ENCODE measurements at regions not wholly inside any gene's neighbourhood (a gene's known extent, or its start where the extent isn't known, plus 50 kb on each side); places are given as distances from the start of the nearest gene placed in this dataset.

DNA sequence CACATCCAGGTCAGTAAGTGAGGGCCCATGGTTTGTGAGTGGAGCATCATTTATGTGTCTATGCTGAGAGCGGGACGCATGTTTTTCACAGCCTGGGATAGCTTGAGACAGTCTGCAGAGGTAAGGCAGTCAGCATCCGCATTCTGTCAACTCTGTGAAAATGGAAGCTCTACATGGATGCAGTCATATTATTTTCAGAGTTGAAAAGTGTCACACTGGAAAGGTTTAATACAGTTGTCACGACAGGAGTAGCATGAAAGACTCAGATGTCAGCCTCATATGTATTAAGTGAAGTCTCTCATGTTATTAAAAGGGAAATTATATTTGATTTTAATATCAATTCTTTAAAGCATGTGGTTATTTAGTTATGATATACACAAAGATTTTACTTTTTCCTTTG lies 436.9 kb upstream of the GYPC start:
- H3K4me1 Mint-ChIP-seq (ENCODE audit: low read depth): no peaks in the 10 kb centered on the region
- H3K27ac Mint-ChIP-seq: no peak overlapping the region
- no peak overlapping the region for H3K4me3 Mint-ChIP-seq
- intact Hi-C loops (cut with micrococcal nuclease): no loop called here
- H3K9me3 Mint-ChIP-seq: no peaks in the 10 kb centered on the region
- H3K36me3 Mint-ChIP-seq (ENCODE audit: low read depth): no peaks in the 10 kb centered on the region
- peaks cover 1% of the 10 kb centered on the region for H3K27me3 Mint-ChIP-seq

DNA sequence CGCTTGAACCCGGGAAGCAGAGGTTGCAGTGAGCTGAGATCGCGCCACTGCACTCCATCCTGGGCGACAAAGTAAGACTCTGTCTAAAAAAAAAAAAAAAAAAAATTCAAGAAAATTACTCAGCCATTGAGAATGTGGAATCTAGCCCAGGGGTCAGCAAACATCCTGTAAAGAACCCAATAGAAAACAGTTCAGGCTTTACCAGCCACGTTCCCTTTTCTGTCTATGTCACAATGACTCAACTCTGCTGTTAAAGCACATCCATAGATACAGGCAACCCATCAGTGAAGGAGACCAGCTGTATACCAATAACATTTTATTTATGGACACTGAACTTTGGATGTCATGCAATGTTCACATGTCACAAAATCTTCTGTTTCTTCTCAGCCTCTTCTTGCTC lies 435.6 kb upstream of the GYPC start:
- Mint-ChIP-seq H3K27me3 (peaks cover 1% of the 10 kb centered on the region), H3K36me3 (ENCODE audit: low read depth) (no peaks in the 10 kb centered on the region), H3K4me1 (ENCODE audit: low read depth) (no peaks in the 10 kb centered on the region)

DNA sequence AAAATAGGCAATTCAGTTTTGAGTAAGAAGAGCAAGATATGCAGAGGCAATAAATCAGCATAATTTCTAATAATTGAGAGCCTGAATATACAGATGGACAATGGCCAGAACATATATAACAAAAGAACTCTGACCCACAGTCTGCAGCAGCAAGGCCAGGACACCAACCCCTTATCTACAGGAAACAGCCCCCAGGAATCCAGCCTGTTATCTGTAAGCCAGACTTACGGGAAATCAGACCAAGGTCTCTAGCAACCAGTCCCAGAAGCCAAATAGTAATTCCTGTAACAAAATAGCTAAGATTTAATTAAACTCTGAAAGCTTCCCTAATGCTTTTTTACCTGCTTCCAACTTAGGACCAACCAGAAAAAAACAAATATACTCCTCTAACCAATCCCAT lies 434.5 kb upstream of the GYPC start:
- intact Hi-C loops (cut with micrococcal nuclease): no loop called here
- no peaks in the 10 kb centered on the region for H3K9me3 Mint-ChIP-seq
- no peaks in the 10 kb centered on the region for H3K27me3 Mint-ChIP-seq
- H3K36me3 Mint-ChIP-seq (ENCODE audit: low read depth): no peaks in the 10 kb centered on the region
- H3K4me1 Mint-ChIP-seq (ENCODE audit: low read depth): no peaks in the 10 kb centered on the region
- H3K4me3 Mint-ChIP-seq: no peak overlapping the region
- H3K27ac Mint-ChIP-seq: no peak overlapping the region

More for the DNA sequence above, 435.6 kb upstream of the GYPC start:
- Mint-ChIP-seq H3K4me3 (no peak overlapping the region), H3K9me3 (no peaks in the 10 kb centered on the region), H3K27ac (no peak overlapping the region)
- intact Hi-C loops (cut with micrococcal nuclease): no loop called here

DNA sequence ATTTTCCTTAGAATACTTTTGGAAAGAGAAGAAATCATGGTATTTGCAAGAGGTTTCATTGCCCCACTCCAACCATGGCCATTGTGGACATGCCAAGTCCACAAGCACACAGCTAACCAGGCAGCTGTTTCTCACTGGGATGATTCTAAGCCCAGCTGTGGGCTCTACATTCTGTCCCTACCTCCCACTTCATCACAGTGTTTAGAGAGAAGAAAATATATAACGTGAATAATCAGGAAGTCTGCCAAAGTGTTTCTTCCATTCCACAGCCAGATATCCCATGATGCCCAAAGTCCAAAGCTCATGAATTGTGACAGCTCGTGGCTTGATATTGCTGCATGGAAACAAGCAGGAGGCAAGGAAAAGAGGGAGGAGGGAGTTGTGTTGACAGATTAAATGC lies 433.7 kb upstream of the GYPC start:
- H3K27ac Mint-ChIP-seq: no peak overlapping the region
- H3K9me3 Mint-ChIP-seq: no peaks in the 10 kb centered on the region
- no peaks in the 10 kb centered on the region for H3K4me1 Mint-ChIP-seq (ENCODE audit: low read depth)
- intact Hi-C loops (cut with micrococcal nuclease): no loop called here
- no peaks in the 10 kb centered on the region for H3K36me3 Mint-ChIP-seq (ENCODE audit: low read depth)
- H3K4me3 Mint-ChIP-seq: no peak overlapping the region
- H3K27me3 Mint-ChIP-seq: no peaks in the 10 kb centered on the region

DNA sequence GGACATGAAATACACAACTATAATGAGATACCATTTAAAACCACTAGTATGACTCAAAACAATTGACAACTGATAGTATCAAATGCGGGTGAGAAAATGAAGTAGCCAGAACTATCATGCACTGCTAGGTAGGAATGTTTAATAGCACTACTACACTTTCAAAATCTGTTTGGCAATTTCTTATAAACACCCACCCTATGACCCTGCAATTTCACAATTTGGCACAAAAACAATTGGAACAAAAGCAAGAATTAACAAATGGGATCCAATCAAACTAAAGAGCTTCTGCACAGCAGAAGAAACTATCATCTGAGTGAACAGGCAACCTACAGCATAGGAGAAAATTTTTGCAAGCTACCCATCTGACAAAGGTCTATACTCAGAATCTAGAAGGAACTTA lies 431.2 kb upstream of the GYPC start:
- Mint-ChIP-seq H3K27ac (no peak overlapping the region), H3K9me3 (no peaks in the 10 kb centered on the region)
- intact Hi-C loops (cut with micrococcal nuclease): no loop called here

DNA sequence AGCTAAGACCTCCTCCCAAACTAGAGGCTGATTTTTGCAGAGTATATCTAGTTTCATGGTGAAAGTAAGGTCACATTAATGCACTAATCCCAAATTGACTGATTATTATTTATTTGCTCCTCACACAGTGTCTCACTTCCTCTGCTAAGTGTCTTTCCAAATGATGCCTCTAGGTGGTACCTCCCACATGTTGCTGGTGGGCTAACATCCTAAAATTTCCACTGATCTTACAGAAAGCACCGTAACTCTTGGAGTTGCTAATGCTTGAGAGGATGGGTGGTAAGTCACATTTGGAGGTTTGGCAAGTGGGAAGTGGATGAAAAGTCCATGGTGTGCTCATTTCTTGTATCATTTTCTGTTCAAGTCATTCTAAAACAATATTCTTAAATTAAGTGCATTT lies 428.7 kb upstream of the GYPC start:
- intact Hi-C loops (cut with micrococcal nuclease): no loop called here
- Mint-ChIP-seq H3K4me1 (ENCODE audit: low read depth) (no peaks in the 10 kb centered on the region), H3K36me3 (ENCODE audit: low read depth) (no peaks in the 10 kb centered on the region), H3K27ac (no peak overlapping the region), H3K4me3 (no peak overlapping the region), H3K9me3 (no peaks in the 10 kb centered on the region), H3K27me3 (no peaks in the 10 kb centered on the region)

More for the DNA sequence above, 431.2 kb upstream of the GYPC start:
- Mint-ChIP-seq H3K27me3 (no peaks in the 10 kb centered on the region), H3K4me3 (no peak overlapping the region), H3K36me3 (ENCODE audit: low read depth) (no peaks in the 10 kb centered on the region), H3K4me1 (ENCODE audit: low read depth) (no peaks in the 10 kb centered on the region)

DNA sequence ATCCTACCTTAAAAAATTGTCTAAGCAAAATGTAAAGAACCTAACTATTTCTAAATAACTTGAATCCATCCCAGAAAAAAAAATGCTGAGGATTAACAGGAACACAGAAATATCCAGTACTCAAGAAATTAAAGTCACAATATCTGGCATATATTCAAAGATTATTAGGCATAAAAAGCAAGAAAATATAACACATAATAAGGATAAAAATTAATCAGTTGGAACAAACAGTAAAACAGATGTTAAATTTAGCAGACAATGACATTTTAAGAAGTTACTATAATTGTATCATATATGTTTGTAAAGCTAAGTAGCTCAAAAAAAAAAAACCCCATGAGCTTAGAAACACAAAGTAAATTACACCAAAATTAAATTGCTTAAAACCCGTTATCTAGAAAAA lies 427.4 kb upstream of the GYPC start:
- H3K27ac Mint-ChIP-seq: no peak overlapping the region
- no peak overlapping the region for H3K4me3 Mint-ChIP-seq
- intact Hi-C loops (cut with micrococcal nuclease): no loop called here
- no peaks in the 10 kb centered on the region for H3K4me1 Mint-ChIP-seq (ENCODE audit: low read depth)
- H3K36me3 Mint-ChIP-seq (ENCODE audit: low read depth): no peaks in the 10 kb centered on the region
- H3K9me3 Mint-ChIP-seq: no peaks in the 10 kb centered on the region
- no peaks in the 10 kb centered on the region for H3K27me3 Mint-ChIP-seq

DNA sequence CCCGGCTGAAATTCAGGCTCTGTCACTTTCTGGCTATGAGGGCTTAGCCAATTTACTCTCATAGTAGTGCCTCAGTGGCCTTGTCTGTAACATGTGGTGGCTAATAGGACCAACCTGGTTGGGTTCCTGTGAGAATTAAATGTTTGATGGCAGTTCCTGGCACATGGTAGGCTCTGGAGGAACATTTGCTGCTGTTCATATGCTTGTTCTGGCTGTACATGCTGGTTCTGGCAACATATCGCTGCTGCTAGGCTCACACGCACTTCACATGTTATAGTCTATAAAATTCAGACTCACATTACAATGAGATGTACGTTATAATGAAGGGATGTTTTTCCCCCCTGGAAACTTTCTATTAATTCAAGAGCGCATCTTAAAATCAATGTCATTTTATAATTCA lies 417.7 kb upstream of the GYPC start:
- Mint-ChIP-seq H3K27ac (no peak overlapping the region), H3K4me3 (no peak overlapping the region), H3K27me3 (peaks cover under 1% of the 10 kb centered on the region), H3K9me3 (no peaks in the 10 kb centered on the region), H3K36me3 (ENCODE audit: low read depth) (no peaks in the 10 kb centered on the region), H3K4me1 (ENCODE audit: low read depth) (no peaks in the 10 kb centered on the region)
- intact Hi-C loops (cut with micrococcal nuclease): no loop called here

DNA sequence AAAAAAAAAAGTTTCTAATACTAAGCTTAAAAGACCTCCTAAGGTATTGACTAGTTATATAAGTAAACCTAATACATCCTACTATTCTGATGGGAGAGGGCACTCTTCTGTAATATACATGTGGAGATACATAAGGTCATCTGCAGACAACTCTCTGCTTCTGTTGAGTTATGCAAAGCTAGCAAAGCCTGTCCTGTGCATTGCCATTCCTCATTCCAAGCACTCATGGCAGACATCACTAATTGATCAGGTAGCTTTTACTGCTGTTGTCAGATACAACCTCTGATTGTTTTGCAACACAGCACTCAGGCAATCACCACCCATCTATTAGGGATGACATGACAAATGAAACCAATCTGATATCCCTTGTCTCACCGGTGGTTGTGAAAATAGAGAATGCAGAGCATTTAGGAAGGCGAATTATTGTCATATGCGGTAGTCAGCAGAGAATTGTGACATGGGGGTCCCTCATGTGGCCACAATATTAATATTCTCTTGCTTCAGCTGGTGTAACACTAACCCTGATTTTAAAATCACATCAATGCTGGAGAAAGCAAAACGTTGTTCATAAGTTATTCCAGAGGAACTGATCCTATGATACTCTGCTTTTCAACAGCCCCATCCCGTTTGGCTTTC lies 416.5 kb upstream of the GYPC start:
- no peaks in the 10 kb centered on the region for H3K9me3 Mint-ChIP-seq
- peaks cover 1% of the 10 kb centered on the region for H3K27me3 Mint-ChIP-seq
- no peaks in the 10 kb centered on the region for H3K36me3 Mint-ChIP-seq (ENCODE audit: low read depth)

DNA sequence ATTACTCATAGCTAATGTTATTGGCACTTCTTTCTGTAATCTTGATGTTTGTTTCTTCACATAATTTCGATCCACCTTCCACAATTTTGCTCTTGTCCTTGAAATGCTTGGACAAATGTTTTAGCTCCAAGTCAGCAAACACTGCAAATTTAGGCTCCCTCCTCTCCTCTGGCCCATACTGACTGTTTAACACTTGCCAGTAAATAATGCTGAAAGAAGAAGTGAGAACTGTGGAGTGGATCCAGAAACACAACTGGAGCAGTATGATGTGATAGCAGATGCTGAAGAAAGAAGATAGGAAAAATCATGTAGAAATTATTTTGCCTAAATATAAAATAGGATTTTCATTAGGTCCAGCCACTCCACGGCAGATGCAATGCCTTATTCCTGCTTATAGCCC lies 415.0 kb upstream of the GYPC start:
- Mint-ChIP-seq H3K4me1 (ENCODE audit: low read depth) (no peaks in the 10 kb centered on the region), H3K4me3 (no peak overlapping the region), H3K9me3 (no peaks in the 10 kb centered on the region), H3K27ac (no peak overlapping the region), H3K27me3 (peaks cover 1% of the 10 kb centered on the region), H3K36me3 (ENCODE audit: low read depth) (no peaks in the 10 kb centered on the region)
- intact Hi-C loops (cut with micrococcal nuclease): loop anchor here (10.0 kb wide), 1 partner anchor 644 kb away; no protein-coding TSS in a partner anchor

More for the DNA sequence above, 416.5 kb upstream of the GYPC start:
- intact Hi-C loops (cut with micrococcal nuclease): no loop called here
- Mint-ChIP-seq H3K4me3 (no peak overlapping the region), H3K27ac (no peak overlapping the region), H3K4me1 (ENCODE audit: low read depth) (no peaks in the 10 kb centered on the region)

DNA sequence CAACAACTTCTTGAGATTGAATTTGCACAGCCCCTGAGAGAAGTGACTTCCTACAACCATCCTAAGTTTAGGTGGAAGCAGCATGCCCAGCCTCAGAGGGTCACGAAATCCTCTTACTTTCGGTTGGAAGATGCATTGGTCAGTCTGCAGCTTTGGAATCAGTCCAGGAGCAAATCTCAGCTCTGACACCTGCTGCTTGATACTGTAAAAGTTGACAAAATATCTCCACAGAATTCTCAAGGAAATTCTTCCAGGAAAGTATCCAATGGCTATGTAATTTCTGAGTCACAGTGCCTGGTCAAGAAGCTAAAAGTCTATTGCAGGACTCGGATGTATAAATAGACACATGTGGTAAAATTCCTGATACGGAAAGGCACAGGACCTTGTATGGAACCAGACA lies 414.5 kb upstream of the GYPC start:
- intact Hi-C loops (cut with micrococcal nuclease): loop anchor here (10.0 kb wide), 1 partner anchor 643 kb away; no protein-coding TSS in a partner anchor
- Mint-ChIP-seq H3K4me1 (ENCODE audit: low read depth) (no peaks in the 10 kb centered on the region), H3K27ac (no peak overlapping the region), H3K27me3 (peaks cover 1% of the 10 kb centered on the region), H3K4me3 (no peak overlapping the region), H3K36me3 (ENCODE audit: low read depth) (no peaks in the 10 kb centered on the region), H3K9me3 (no peaks in the 10 kb centered on the region)

DNA sequence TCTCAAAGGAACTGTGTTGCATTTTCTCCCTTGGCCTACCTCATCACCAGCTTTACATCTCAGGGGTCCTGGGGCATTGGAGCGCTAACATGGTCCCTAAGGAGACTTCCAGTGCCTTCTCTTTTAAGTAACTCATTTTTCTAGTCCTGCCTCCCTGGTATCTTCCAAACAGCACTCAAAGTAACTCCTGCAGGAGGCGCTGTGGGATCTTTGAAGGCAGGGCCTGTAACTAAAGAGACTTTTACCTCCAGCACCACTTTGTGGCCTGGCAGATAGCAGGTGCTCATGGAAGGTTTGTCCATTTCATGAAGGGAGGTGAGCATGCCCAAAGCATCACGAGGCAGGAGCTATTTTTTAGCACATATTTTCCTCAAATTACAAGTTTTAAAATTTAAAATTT lies 411.0 kb upstream of the GYPC start:
- H3K27me3 Mint-ChIP-seq: peaks cover 1% of the 10 kb centered on the region
- no peaks in the 10 kb centered on the region for H3K4me1 Mint-ChIP-seq (ENCODE audit: low read depth)
- no peaks in the 10 kb centered on the region for H3K36me3 Mint-ChIP-seq (ENCODE audit: low read depth)
- intact Hi-C loops (cut with micrococcal nuclease): loop anchor here (2.0 to 10.0 kb wide), 3 partner anchors 532 to 727 kb away; no protein-coding TSS in a partner anchor
- H3K27ac Mint-ChIP-seq: no peak overlapping the region
- no peak overlapping the region for H3K4me3 Mint-ChIP-seq
- no peaks in the 10 kb centered on the region for H3K9me3 Mint-ChIP-seq

DNA sequence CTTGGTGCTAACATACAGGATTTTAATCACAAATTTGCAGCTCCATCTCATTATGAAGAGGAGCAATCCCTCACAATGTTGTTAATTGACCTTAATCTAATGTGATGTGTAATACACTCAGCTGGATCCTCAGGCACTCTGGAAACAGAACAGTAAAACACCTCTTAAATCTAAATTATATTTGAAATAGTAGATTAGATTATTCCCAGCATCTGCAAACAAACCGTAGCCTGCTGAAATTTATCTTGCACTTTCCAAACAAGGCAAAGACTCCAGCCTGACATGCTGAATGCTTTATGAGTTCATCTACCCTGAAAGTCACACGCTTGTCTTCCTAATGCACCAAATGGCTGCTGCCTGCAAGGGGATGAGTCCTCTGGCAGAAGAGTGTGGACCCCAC lies 402.3 kb upstream of the GYPC start:
- intact Hi-C loops (cut with micrococcal nuclease): no loop called here
- Mint-ChIP-seq H3K27ac (no peak overlapping the region), H3K4me3 (no peak overlapping the region), H3K36me3 (ENCODE audit: low read depth) (no peaks in the 10 kb centered on the region), H3K27me3 (no peaks in the 10 kb centered on the region), H3K9me3 (no peaks in the 10 kb centered on the region), H3K4me1 (ENCODE audit: low read depth) (no peaks in the 10 kb centered on the region)

DNA sequence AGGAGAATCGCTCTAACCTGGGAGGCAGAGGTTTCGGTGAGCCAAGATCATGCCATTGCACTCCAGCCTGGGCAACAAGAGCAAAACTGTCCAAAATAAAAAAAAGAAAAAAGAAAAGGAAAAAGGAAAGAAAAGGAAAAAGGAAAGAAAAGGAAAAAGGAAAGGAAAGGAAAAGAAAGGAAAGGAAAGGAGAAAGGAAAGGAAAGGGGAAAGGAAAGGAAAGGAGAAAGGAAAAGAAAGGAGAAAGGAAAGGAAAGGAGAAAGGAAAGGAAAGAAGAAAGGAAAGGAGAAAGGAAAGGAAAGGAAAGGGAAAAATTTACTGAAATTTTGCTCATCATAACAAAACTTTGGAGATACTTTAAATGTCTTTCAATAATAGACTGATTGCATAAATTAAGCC lies 391.3 kb upstream of the GYPC start:
- no peaks in the 10 kb centered on the region for H3K36me3 Mint-ChIP-seq (ENCODE audit: low read depth)
- H3K9me3 Mint-ChIP-seq: no peaks in the 10 kb centered on the region
- intact Hi-C loops (cut with micrococcal nuclease): no loop called here

DNA sequence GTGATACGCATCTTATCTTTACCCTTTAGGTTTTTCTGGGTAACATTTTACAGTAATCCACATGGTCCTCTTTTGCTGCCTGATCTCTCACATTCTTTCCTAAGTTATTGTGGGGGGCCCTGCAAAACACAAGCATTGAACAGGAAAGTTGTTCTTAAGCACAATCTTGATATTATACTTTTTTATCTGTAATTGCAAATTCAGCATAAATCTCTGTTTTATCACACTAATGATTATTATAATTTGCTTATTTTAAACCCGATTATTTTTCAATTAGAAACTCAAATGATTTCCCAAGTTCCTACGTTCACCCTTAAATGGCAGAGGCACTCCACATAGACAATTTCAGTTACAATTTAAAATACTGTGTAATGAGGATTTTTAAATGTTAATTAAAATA lies 386.0 kb upstream of the GYPC start:
- intact Hi-C loops (cut with micrococcal nuclease): no loop called here
- no peaks in the 10 kb centered on the region for H3K27me3 Mint-ChIP-seq
- H3K36me3 Mint-ChIP-seq (ENCODE audit: low read depth): no peaks in the 10 kb centered on the region
- H3K4me3 Mint-ChIP-seq: no peak overlapping the region
- H3K27ac Mint-ChIP-seq: no peak overlapping the region
- H3K9me3 Mint-ChIP-seq: no peaks in the 10 kb centered on the region
- H3K4me1 Mint-ChIP-seq (ENCODE audit: low read depth): no peaks in the 10 kb centered on the region

More for the DNA sequence above, 391.3 kb upstream of the GYPC start:
- H3K4me1 Mint-ChIP-seq (ENCODE audit: low read depth): no peaks in the 10 kb centered on the region
- H3K4me3 Mint-ChIP-seq: no peak overlapping the region
- no peak overlapping the region for H3K27ac Mint-ChIP-seq
- peaks cover 2% of the 10 kb centered on the region for H3K27me3 Mint-ChIP-seq
